ENCODE measurements at regions not wholly inside any gene's neighbourhood (a gene's known extent, or its start where the extent isn't known, plus 50 kb on each side); places are given as distances from the start of the nearest gene placed in this dataset.

- Histone ChIP-seq H3K4me1 (no peaks in the 10 kb centered on the region), H3K27me3 (replicated peaks; ENCODE audit: control insufficient read depth, insufficient read depth, low read length) (no peaks in the 10 kb centered on the region), H3K4me3 (ENCODE audit: low read depth, low read length) (no peak overlapping the region), H3K36me3 (ENCODE audit: control insufficient read depth, insufficient read depth, low read length) (no peaks in the 10 kb centered on the region), H3K9me3 (no peaks in the 10 kb centered on the region)
- ChIA-PET CTCF (no interaction called here), POLR2A (no interaction called here)
- intact Hi-C loops (cut with micrococcal nuclease; ENCODE audit: unreplicated experiment): no loop called here
- Mint-ChIP-seq H3K27ac (ENCODE audit: unreplicated experiment) (no peak overlapping the region), H3K9me3 (ENCODE audit: unreplicated experiment) (no peaks in the 10 kb centered on the region), H3K4me1 (ENCODE audit: low read depth, unreplicated experiment) (no peaks in the 10 kb centered on the region), H3K36me3 (ENCODE audit: insufficient read depth, unreplicated experiment) (no peaks in the 10 kb centered on the region), H3K4me3 (ENCODE audit: unreplicated experiment) (no peak overlapping the region), H3K27me3 (ENCODE audit: insufficient read depth, unreplicated experiment) (peaks cover 6% of the 10 kb centered on the region)
- DNase-seq: no peak
- BruUV-seq (replicated peaks): no TSS peak
- TF ChIP-seq CTCF (IDR thresholded peaks at IDR 0.05; ENCODE audit: insufficient read depth in 1 of 2, low read depth in 1 of 2, low read length in 1 of 2, severe bottlenecking in 1 of 2, unreplicated experiment in 1 of 2): no peak
These were observed 443.7 kb downstream of the PTPRU start for GRCh38 chr1:29679828-29680558.

GRCh38 chr1:29679316-29679715 is 443.0 kb downstream of the PTPRU start:
- no peak overlapping the region for H3K27ac Mint-ChIP-seq (ENCODE audit: unreplicated experiment)
- no peaks in the 10 kb centered on the region for H3K36me3 Mint-ChIP-seq (ENCODE audit: insufficient read depth, unreplicated experiment)
- no peaks in the 10 kb centered on the region for H3K4me1 ChIP-seq
- no peaks in the 10 kb centered on the region for H3K36me3 ChIP-seq (ENCODE audit: control insufficient read depth, insufficient read depth, low read length)
- ChIA-PET POLR2A (no interaction called here), CTCF (no interaction called here)
- DNase-seq: no peak
- no peaks in the 10 kb centered on the region for H3K9me3 ChIP-seq
- H3K27me3 Mint-ChIP-seq (ENCODE audit: insufficient read depth, unreplicated experiment): peaks cover 6% of the 10 kb centered on the region
- no peaks in the 10 kb centered on the region for H3K9me3 Mint-ChIP-seq (ENCODE audit: unreplicated experiment)
- H3K27me3 ChIP-seq (replicated peaks; ENCODE audit: control insufficient read depth, insufficient read depth, low read length): no peaks in the 10 kb centered on the region
- H3K4me3 Mint-ChIP-seq (ENCODE audit: unreplicated experiment): no peak overlapping the region
- BruUV-seq (replicated peaks): no TSS peak
- intact Hi-C loops (cut with micrococcal nuclease; ENCODE audit: unreplicated experiment): no loop called here
- H3K4me3 ChIP-seq (ENCODE audit: low read depth, low read length): no peak overlapping the region
- no peak for TF ChIP-seq CTCF (IDR thresholded peaks at IDR 0.05; ENCODE audit: insufficient read depth in 1 of 2, low read depth in 1 of 2, low read length in 1 of 2, severe bottlenecking in 1 of 2, unreplicated experiment in 1 of 2)
- H3K4me1 Mint-ChIP-seq (ENCODE audit: low read depth, unreplicated experiment): no peaks in the 10 kb centered on the region

GRCh38 chr1:29677028-29678024 is 441.0 kb downstream of the PTPRU start:
- POLR2A ChIA-PET: no interaction called here
- H3K27me3 ChIP-seq (replicated peaks; ENCODE audit: control insufficient read depth, insufficient read depth, low read length): no peaks in the 10 kb centered on the region
- DNase-seq: no peak
- no peaks in the 10 kb centered on the region for H3K36me3 ChIP-seq (ENCODE audit: control insufficient read depth, insufficient read depth, low read length)
- TF ChIP-seq CTCF (IDR thresholded peaks at IDR 0.05; ENCODE audit: insufficient read depth in 1 of 2, low read depth in 1 of 2, low read length in 1 of 2, severe bottlenecking in 1 of 2, unreplicated experiment in 1 of 2): no peak
- BruUV-seq (replicated peaks): no TSS peak
- no peaks in the 10 kb centered on the region for H3K36me3 Mint-ChIP-seq (ENCODE audit: insufficient read depth, unreplicated experiment)
- H3K9me3 Mint-ChIP-seq (ENCODE audit: unreplicated experiment): no peaks in the 10 kb centered on the region
- intact Hi-C loops (cut with micrococcal nuclease; ENCODE audit: unreplicated experiment): no loop called here
- H3K4me1 ChIP-seq: no peaks in the 10 kb centered on the region
- no peak overlapping the region for H3K4me3 ChIP-seq (ENCODE audit: low read depth, low read length)
- H3K9me3 ChIP-seq: no peaks in the 10 kb centered on the region
- CTCF ChIA-PET: no interaction called here
- H3K27ac Mint-ChIP-seq (ENCODE audit: unreplicated experiment): no peak overlapping the region
- peaks cover 6% of the 10 kb centered on the region for H3K27me3 Mint-ChIP-seq (ENCODE audit: insufficient read depth, unreplicated experiment)
- no peaks in the 10 kb centered on the region for H3K4me1 Mint-ChIP-seq (ENCODE audit: low read depth, unreplicated experiment)
- H3K4me3 Mint-ChIP-seq (ENCODE audit: unreplicated experiment): no peak overlapping the region
